ENCODE measurements at regions not wholly inside any gene's neighbourhood (a gene's known extent, or its start where the extent isn't known, plus 50 kb on each side); places are given as distances from the start of the nearest gene placed in this dataset.

DNA sequence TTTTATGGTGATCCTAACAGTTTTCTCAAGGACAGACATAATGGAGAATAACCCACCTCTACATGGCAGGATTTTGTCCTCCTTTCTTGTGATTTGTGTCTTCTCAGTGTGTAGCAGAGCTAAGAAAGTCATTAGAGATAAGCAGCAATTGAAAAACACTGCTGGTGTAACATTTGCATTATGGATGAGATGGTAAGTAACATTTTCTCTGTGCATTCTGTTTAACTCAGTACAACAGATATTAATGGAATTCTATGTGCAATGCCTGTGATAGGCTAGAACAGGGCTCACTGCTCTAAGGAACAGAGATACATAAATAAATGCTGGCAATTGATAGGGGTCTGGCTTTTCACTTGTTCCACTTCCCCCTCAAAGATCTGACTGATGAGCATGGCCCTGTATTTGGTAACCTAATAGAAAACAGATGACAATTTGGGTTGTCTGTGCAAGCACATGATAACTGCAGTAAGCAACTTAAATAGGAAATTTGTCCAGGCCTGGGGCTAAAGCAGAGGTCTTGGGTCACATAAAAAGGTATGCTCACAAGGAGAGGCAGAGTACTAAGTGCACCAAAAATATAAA, 560.3 kb upstream of the POM121L12 start:
- Mint-ChIP-seq H3K4me1 (no peaks in the 10 kb centered on the region), H3K36me3 (no peaks in the 10 kb centered on the region), H3K4me3 (no peak overlapping the region), H3K9me3 (no peaks in the 10 kb centered on the region), H3K27ac (no peak overlapping the region), H3K27me3 (ENCODE audit: insufficient read depth, low read depth) (no peaks in the 10 kb centered on the region)
- TF ChIP-seq EZH2phosphoT487 (IDR thresholded peaks at IDR 0.05), result no peak
- TF ChIP-seq, protein P1, sequence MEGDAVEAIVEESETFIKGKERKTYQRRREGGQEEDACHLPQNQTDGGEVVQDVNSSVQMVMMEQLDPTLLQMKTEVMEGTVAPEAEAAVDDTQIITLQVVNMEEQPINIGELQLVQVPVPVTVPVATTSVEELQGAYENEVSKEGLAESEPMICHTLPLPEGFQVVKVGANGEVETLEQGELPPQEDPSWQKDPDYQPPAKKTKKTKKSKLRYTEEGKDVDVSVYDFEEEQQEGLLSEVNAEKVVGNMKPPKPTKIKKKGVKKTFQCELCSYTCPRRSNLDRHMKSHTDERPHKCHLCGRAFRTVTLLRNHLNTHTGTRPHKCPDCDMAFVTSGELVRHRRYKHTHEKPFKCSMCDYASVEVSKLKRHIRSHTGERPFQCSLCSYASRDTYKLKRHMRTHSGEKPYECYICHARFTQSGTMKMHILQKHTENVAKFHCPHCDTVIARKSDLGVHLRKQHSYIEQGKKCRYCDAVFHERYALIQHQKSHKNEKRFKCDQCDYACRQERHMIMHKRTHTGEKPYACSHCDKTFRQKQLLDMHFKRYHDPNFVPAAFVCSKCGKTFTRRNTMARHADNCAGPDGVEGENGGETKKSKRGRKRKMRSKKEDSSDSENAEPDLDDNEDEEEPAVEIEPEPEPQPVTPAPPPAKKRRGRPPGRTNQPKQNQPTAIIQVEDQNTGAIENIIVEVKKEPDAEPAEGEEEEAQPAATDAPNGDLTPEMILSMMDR (IDR thresholded peaks at IDR 0.05), result no peak
- no peak for TF ChIP-seq EZH2 (IDR thresholded peaks at IDR 0.05)
- Histone ChIP-seq H3K4me2 (no peak overlapping the region), H4K20me1 (ENCODE audit: low read depth) (no peaks in the 10 kb centered on the region), H3K27me3 (no peaks in the 10 kb centered on the region), H3F3A (ENCODE audit: low read depth) (no peaks in the 10 kb centered on the region), H3K9ac (no peak overlapping the region), H3K4me1 (no peaks in the 10 kb centered on the region), H3K79me2 (ENCODE audit: low read depth) (no peaks in the 10 kb centered on the region), H3K9me3 (ENCODE audit: low read depth) (no peaks in the 10 kb centered on the region), H3K4me3 (no peak overlapping the region), H3K36me3 (no peaks in the 10 kb centered on the region), H2AFZ (replicated peaks) (no peak overlapping the region), H3K27ac (no peak overlapping the region)
- no peak for DNase-seq (ENCODE audit: low spot score)

DNA sequence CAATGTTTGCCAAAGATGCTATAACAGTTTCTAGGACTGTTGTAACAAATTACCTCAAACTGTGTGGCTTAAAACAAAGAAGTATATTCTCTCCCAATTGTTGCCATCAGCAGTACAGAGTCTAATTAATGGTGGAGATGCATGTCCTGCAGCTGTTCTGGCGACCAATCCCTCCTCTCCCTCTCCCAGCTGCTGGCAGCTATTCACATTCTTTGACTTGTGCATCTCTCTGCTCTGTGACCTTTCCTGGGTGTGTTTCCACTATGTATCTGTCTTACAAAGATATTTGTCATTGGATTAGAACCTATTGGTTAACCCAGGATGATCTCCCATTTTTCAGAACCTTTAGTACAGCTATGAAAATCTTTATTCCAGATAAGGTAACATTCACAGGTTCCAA, 561.7 kb upstream of the POM121L12 start:
- no peak overlapping the region for H3K4me3 ChIP-seq
- no peaks in the 10 kb centered on the region for H3K36me3 Mint-ChIP-seq
- H3K9me3 ChIP-seq (ENCODE audit: low read depth), result no peaks in the 10 kb centered on the region
- H3K27me3 Mint-ChIP-seq (ENCODE audit: insufficient read depth, low read depth), result no peaks in the 10 kb centered on the region
- no peaks in the 10 kb centered on the region for H3K9me3 Mint-ChIP-seq
- no peaks in the 10 kb centered on the region for H3K36me3 ChIP-seq
- H3K9ac ChIP-seq, result no peak overlapping the region
- no peaks in the 10 kb centered on the region for H3F3A ChIP-seq (ENCODE audit: low read depth)
- no peaks in the 10 kb centered on the region for H3K4me1 Mint-ChIP-seq
- H4K20me1 ChIP-seq (ENCODE audit: low read depth), result no peaks in the 10 kb centered on the region
- DNase-seq (ENCODE audit: low spot score), result no peak
- no peak overlapping the region for H2AFZ ChIP-seq (replicated peaks)
- TF ChIP-seq EZH2 (IDR thresholded peaks at IDR 0.05) (no peak), EZH2phosphoT487 (IDR thresholded peaks at IDR 0.05) (no peak)
- TF ChIP-seq, protein P1 (IDR thresholded peaks at IDR 0.05), result no peak
- no peaks in the 10 kb centered on the region for H3K4me1 ChIP-seq
- H3K27ac Mint-ChIP-seq, result no peak overlapping the region
- no peaks in the 10 kb centered on the region for H3K27me3 ChIP-seq
- no peak overlapping the region for H3K4me3 Mint-ChIP-seq
- no peak overlapping the region for H3K27ac ChIP-seq
- H3K79me2 ChIP-seq (ENCODE audit: low read depth), result no peaks in the 10 kb centered on the region
- H3K4me2 ChIP-seq, result no peak overlapping the region

DNA sequence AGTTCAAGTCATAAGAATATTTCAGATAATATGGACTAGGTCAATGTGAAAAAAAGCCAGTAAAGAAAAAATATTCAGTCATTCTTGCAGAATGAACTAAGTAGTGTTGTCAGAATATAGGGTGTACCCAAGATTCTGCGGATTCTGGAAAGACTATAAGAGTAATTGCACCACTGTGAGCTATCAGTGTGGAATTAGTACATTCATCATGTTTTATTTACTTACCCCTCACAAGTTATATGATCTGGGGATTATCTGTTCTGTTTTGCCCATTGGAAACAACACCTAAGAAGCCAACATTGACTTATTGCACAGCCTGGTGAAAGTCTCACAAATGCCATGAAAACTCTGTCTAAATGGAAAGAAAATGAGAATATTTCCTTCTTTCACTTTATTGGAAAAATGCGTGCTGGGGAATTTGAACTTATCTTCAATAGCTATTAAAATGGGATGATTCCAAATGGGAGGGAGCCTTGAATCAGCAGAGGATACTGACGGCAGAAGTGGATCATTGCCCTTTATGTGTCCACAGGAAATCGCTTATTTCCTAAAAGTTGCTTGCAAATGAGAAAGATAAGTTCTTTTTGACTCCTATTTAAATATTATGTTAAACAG, 563.3 kb upstream of the POM121L12 start:
- H3K27ac Mint-ChIP-seq, result no peak overlapping the region
- H2AFZ ChIP-seq (replicated peaks), result no peak overlapping the region
- H3K4me1 Mint-ChIP-seq, result no peaks in the 10 kb centered on the region
- no peaks in the 10 kb centered on the region for H3K36me3 Mint-ChIP-seq
- H3K4me3 Mint-ChIP-seq, result no peak overlapping the region
- H3K27me3 ChIP-seq, result no peaks in the 10 kb centered on the region
- DNase-seq (ENCODE audit: low spot score), result no peak
- no peaks in the 10 kb centered on the region for H3F3A ChIP-seq (ENCODE audit: low read depth)
- H3K79me2 ChIP-seq (ENCODE audit: low read depth), result no peaks in the 10 kb centered on the region
- TF ChIP-seq EZH2phosphoT487 (IDR thresholded peaks at IDR 0.05), result no peak
- TF ChIP-seq EZH2 (IDR thresholded peaks at IDR 0.05), result no peak
- TF ChIP-seq, protein P1 (IDR thresholded peaks at IDR 0.05), result no peak
- H3K4me3 ChIP-seq, result no peak overlapping the region
- peaks cover 2% of the 10 kb centered on the region for H3K27me3 Mint-ChIP-seq (ENCODE audit: insufficient read depth, low read depth)
- H3K4me1 ChIP-seq, result no peaks in the 10 kb centered on the region
- H3K27ac ChIP-seq, result no peak overlapping the region
- H3K9me3 ChIP-seq (ENCODE audit: low read depth), result no peaks in the 10 kb centered on the region
- H3K4me2 ChIP-seq, result no peak overlapping the region
- no peaks in the 10 kb centered on the region for H4K20me1 ChIP-seq (ENCODE audit: low read depth)
- H3K9me3 Mint-ChIP-seq, result no peaks in the 10 kb centered on the region
- H3K36me3 ChIP-seq, result no peaks in the 10 kb centered on the region
- H3K9ac ChIP-seq, result no peak overlapping the region

Data from neural progenitor cell (in vitro differentiated cells).